ENCODE measurements at regions not wholly inside any gene's neighbourhood (a gene's known extent, or its start where the extent isn't known, plus 50 kb on each side); places are given as distances from the start of the nearest gene placed in this dataset.

GRCh38 chr10:54866666-54867065 is 65.6 kb upstream of the PCDH15 start:
- intact Hi-C loops (cut with DNase I) = no loop called here
- no peak for DNase-seq
- no peak for ATAC-seq (ENCODE audit: poor library complexity)

- no peak for ATAC-seq (ENCODE audit: poor library complexity)
- intact Hi-C loops (cut with DNase I) = no loop called here
- DNase-seq = no peak
Measured at GRCh38 chr10:54854843-54855242, 53.8 kb upstream of the PCDH15 start.

- DNase-seq (no peak), ATAC-seq (ENCODE audit: poor library complexity) (no peak)
- intact Hi-C loops (cut with DNase I) = no loop called here
Measured at GRCh38 chr10:54854389-54854788, 53.4 kb upstream of the PCDH15 start.

- intact Hi-C loops (cut with DNase I) = no loop called here
- DNase-seq (no peak), ATAC-seq (ENCODE audit: poor library complexity) (no peak)
Measured at GRCh38 chr10:54853883-54854282, 52.9 kb upstream of the PCDH15 start.

Data from Right ventricle myocardium superior (tissue), 1 donor.